Erythroblast (primary cell): ENCODE measurements at regions not wholly inside any gene's neighbourhood (a gene's known extent, or its start where the extent isn't known, plus 50 kb on each side); places are given as distances from the start of the nearest gene placed in this dataset.

Experiments used
- GATA1 ChIP-seq: IDR thresholded peaks from 2 replicates; pipeline ENCODE4 v1.6.1; 2011; ENCODE audit warnings: low read depth, mild to moderate bottlenecking, control low read depth, low read length, moderate library complexity
- POLR2A ChIP-seq: IDR thresholded peaks from 2 replicates; pipeline ENCODE4 v1.6.1; 2011; ENCODE audit warnings: mild to moderate bottlenecking, low read length

DNA sequence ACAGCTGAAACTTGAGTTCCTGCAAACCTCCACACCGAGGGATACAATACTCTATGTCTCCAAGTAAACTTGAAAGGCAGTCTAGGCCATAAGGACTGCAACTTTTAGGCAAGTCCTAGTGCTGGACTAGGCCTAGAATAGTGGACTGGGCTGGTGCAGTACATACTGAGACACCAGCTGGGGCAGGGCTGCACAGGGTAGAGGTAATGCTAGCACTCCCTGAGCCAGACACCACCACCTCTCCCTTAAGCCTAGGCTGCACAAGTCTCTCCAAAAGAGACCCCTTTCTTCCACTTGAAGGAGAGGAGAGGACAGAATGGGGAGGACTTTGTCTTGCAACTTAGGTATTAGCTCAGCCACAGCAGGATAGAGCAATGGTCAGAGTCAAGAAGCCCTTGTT, 65.7 kb upstream of the PTPRK start:
- no peak for TF ChIP-seq POLR2A
- no peak for TF ChIP-seq GATA1
